AG09309 (cell line): ENCODE measurements at regions not wholly inside any gene's neighbourhood (a gene's known extent, or its start where the extent isn't known, plus 50 kb on each side); places are given as distances from the start of the nearest gene placed in this dataset.

Experiments
- DNase-seq: peaks from one replicate; pipeline ENCODE4 v3.0.0-alpha.2; 2010; ENCODE audit warnings: low read depth
- H3K4me3 ChIP-seq: 2 replicates; pipeline ENCODE4 v1.5.1; 2011; ENCODE audit warnings: mild to moderate bottlenecking, low read depth, low read length, moderate library complexity; ENCODE audit not compliant: control insufficient read depth
- CTCF ChIP-seq: IDR thresholded peaks from 2 replicates; pipeline ENCODE4 v1.5.1; 2011; ENCODE audit warnings: mild to moderate bottlenecking, low read depth, low read length, inconsistent platforms; ENCODE audit not compliant: insufficient read depth, control insufficient read depth; ENCODE audit errors: missing control alignments

GRCh38 chr11:91761406-91762025 is 463.1 kb upstream of the FAT3 start:
- no peak overlapping the region for H3K4me3 ChIP-seq
- DNase-seq, result no peak
- TF ChIP-seq CTCF, result no peak

- no peak overlapping the region for H3K4me3 ChIP-seq
- TF ChIP-seq CTCF, result no peak
- DNase-seq, result no peak
Observed at GRCh38 chr11:91756829-91757480, 467.7 kb upstream of the FAT3 start.

- TF ChIP-seq CTCF, result no peak
- no peak for DNase-seq
- H3K4me3 ChIP-seq, result no peak overlapping the region
Observed at GRCh38 chr11:91755951-91756707, 468.5 kb upstream of the FAT3 start.

- DNase-seq, result no peak
- no peak overlapping the region for H3K4me3 ChIP-seq
- TF ChIP-seq CTCF, result no peak
Observed at GRCh38 chr11:91755526-91755925, 469.1 kb upstream of the FAT3 start.

- no peak overlapping the region for H3K4me3 ChIP-seq
- DNase-seq, result no peak
Observed at GRCh38 chr11:91749251-91749650, 475.4 kb upstream of the FAT3 start.

GRCh38 chr11:91742155-91742554 is 482.5 kb upstream of the FAT3 start:
- TF ChIP-seq CTCF, result no peak
- no peak overlapping the region for H3K4me3 ChIP-seq
- no peak for DNase-seq

More at GRCh38 chr11:91749251-91749650, 475.4 kb upstream of the FAT3 start:
- no peak for TF ChIP-seq CTCF
